SK-MEL-5 (cell line): ENCODE measurements at regions not wholly inside any gene's neighbourhood (a gene's known extent, or its start where the extent isn't known, plus 50 kb on each side); places are given as distances from the start of the nearest gene placed in this dataset.

ENCODE experiments used
- DNase-seq: peaks from one replicate; pipeline ENCODE4 v3.0.0-alpha.2; 2016; ENCODE audit warnings: low read depth, low spot score
- in situ Hi-C: cut with HindIII; loops from 2 replicates; pipeline ENCODE4 v1.10.0; 2016; ENCODE audit warnings: low sequenced_read_pairs, high pct_unique_total_duplicates, low pct_unique_long_range_greater_than_20kb

- in situ Hi-C loops: no loop called here
These were observed 637.0 kb upstream of the SLC10A2 start for GRCh38 chr13:103703246-103703645.

GRCh38 chr13:103698000-103698399, 631.8 kb upstream of the SLC10A2 start:
- in situ Hi-C loops: no loop called here
- no peak for DNase-seq

More at GRCh38 chr13:103703246-103703645, 637.0 kb upstream of the SLC10A2 start:
- DNase-seq: no peak

- in situ Hi-C loops: no loop called here
- no peak for DNase-seq
These were observed 629.1 kb upstream of the SLC10A2 start for GRCh38 chr13:103695320-103695719.

- no peak for DNase-seq
- in situ Hi-C loops: no loop called here
These were observed 628.3 kb upstream of the SLC10A2 start for GRCh38 chr13:103694471-103694870.

- in situ Hi-C loops: no loop called here
These were observed 627.8 kb upstream of the SLC10A2 start for GRCh38 chr13:103694033-103694432.

GRCh38 chr13:103692442-103692841, 626.2 kb upstream of the SLC10A2 start:
- DNase-seq: no peak
- in situ Hi-C loops: no loop called here

More at GRCh38 chr13:103694033-103694432, 627.8 kb upstream of the SLC10A2 start:
- no peak for DNase-seq

- in situ Hi-C loops: no loop called here
- DNase-seq: no peak
These were observed 610.1 kb upstream of the SLC10A2 start for GRCh38 chr13:103676329-103676728.

GRCh38 chr13:103671547-103671946, 605.3 kb upstream of the SLC10A2 start:
- DNase-seq: no peak
- in situ Hi-C loops: no loop called here

GRCh38 chr13:103663996-103664395, 597.8 kb upstream of the SLC10A2 start:
- no peak for DNase-seq
- in situ Hi-C loops: no loop called here

GRCh38 chr13:103656311-103656710, 590.1 kb upstream of the SLC10A2 start:
- no peak for DNase-seq
- in situ Hi-C loops: no loop called here

- in situ Hi-C loops: no loop called here
- DNase-seq: no peak
These were observed 574.4 kb upstream of the SLC10A2 start for GRCh38 chr13:103640606-103641005.

GRCh38 chr13:103639326-103639725, 573.1 kb upstream of the SLC10A2 start:
- no peak for DNase-seq
- in situ Hi-C loops: no loop called here

- DNase-seq: no peak
- in situ Hi-C loops: no loop called here
These were observed 572.5 kb upstream of the SLC10A2 start for GRCh38 chr13:103638706-103639105.

- in situ Hi-C loops: no loop called here
- no peak for DNase-seq
These were observed 567.8 kb upstream of the SLC10A2 start for GRCh38 chr13:103634066-103634465.

GRCh38 chr13:103625194-103625593, 559.0 kb upstream of the SLC10A2 start:
- no peak for DNase-seq
- in situ Hi-C loops: no loop called here

GRCh38 chr13:103618151-103618550, 551.9 kb upstream of the SLC10A2 start:
- in situ Hi-C loops: no loop called here

GRCh38 chr13:103615771-103616170, 549.6 kb upstream of the SLC10A2 start:
- in situ Hi-C loops: no loop called here
- DNase-seq: no peak

More at GRCh38 chr13:103618151-103618550, 551.9 kb upstream of the SLC10A2 start:
- DNase-seq: no peak

- no peak for DNase-seq
- in situ Hi-C loops: no loop called here
These were observed 548.5 kb upstream of the SLC10A2 start for GRCh38 chr13:103614761-103615160.

GRCh38 chr13:103607995-103608394, 541.8 kb upstream of the SLC10A2 start:
- in situ Hi-C loops: no loop called here
- no peak for DNase-seq
